Liver (tissue), 7 donors: ENCODE measurements at regions not wholly inside any gene's neighbourhood (a gene's known extent, or its start where the extent isn't known, plus 50 kb on each side); places are given as distances from the start of the nearest gene placed in this dataset.

Experiments used
- DNase-seq: peaks from one replicate; pipeline ENCODE4 v3.0.0-alpha.2; 2017; ENCODE audit warnings: low spot score
- H3K27ac ChIP-seq, 2 donors: one replicate each; pipeline ENCODE4 v1.7.0; 2013; ENCODE audit warnings: inconsistent platforms in 2 of 2, low read length in 2 of 2, control low read depth in 1 of 2, low read depth in 1 of 2, mild to moderate bottlenecking in 1 of 2
- H3K27me3 ChIP-seq, 4 donors: one replicate each; pipeline versions ENCODE4 v1.6.1 to v1.7.0; 2013; ENCODE audit warnings: low read length in 3 of 4, inconsistent platforms in 1 of 4, mild to moderate bottlenecking in 1 of 4, moderate library complexity in 1 of 4; ENCODE audit not compliant: control insufficient read depth in 4 of 4, insufficient read depth in 4 of 4
- H3K36me3 ChIP-seq, 4 donors: one replicate each; pipeline versions ENCODE4 v1.6.1 to v1.7.0; 2013; ENCODE audit warnings: low read length in 3 of 4, mild to moderate bottlenecking in 3 of 4, low read depth in 1 of 4, moderate library complexity in 1 of 4; ENCODE audit not compliant: control insufficient read depth in 4 of 4, insufficient read depth in 3 of 4
- H3K4me1 ChIP-seq, 4 donors: one replicate each; pipeline versions ENCODE4 v1.6.1 to v1.7.0; 2013; ENCODE audit warnings: low read length in 3 of 4, mild to moderate bottlenecking in 3 of 4, moderate library complexity in 1 of 4; ENCODE audit not compliant: control insufficient read depth in 4 of 4, insufficient read depth in 4 of 4
- H3K4me3 ChIP-seq, 3 donors: one replicate each; pipeline versions ENCODE4 v1.6.1 to v1.7.0; 2013; ENCODE audit warnings: low read length in 3 of 3, control low read depth in 1 of 3, low read depth in 1 of 3, mild to moderate bottlenecking in 1 of 3
- H3K9ac ChIP-seq, 2 donors: one replicate each; pipeline ENCODE4 v1.7.0; 2013; ENCODE audit warnings: low read length in 2 of 2, mild to moderate bottlenecking in 2 of 2, moderate library complexity in 2 of 2, control low read depth in 1 of 2, low read depth in 1 of 2
- H3K9me3 ChIP-seq, 4 donors: one replicate each; pipeline versions ENCODE4 v1.6.1 to v1.7.0; 2013; ENCODE audit warnings: low read length in 3 of 4; ENCODE audit not compliant: control insufficient read depth in 4 of 4
- HNF4A ChIP-seq, 2 donors: conservative IDR thresholded peaks; 2 replicates each; pipeline ENCODE4 v1.6.1; 2016; ENCODE audit warnings: antibody characterized with exemption in 2 of 2, mild to moderate bottlenecking in 2 of 2
- HNF4G ChIP-seq: IDR thresholded peaks from 2 replicates; pipeline ENCODE4 v1.6.1; 2016; ENCODE audit warnings: antibody characterized with exemption
- MAX ChIP-seq: IDR thresholded peaks from 2 replicates; pipeline ENCODE4 v1.6.1; 2016; ENCODE audit warnings: antibody characterized with exemption
- NR2F2 ChIP-seq: IDR thresholded peaks from 2 replicates; pipeline ENCODE4 v1.6.1; 2016; ENCODE audit warnings: antibody characterized with exemption
- RAD21 ChIP-seq, 2 donors: IDR thresholded peaks; 2 replicates each; pipeline ENCODE4 v1.6.1; 2016; ENCODE audit warnings: antibody characterized with exemption in 2 of 2, mild to moderate bottlenecking in 2 of 2
- REST ChIP-seq: IDR thresholded peaks from 2 replicates; pipeline ENCODE4 v1.6.1; 2016; ENCODE audit warnings: antibody characterized with exemption, mild to moderate bottlenecking
- SP1 ChIP-seq: IDR thresholded peaks from 2 replicates; pipeline ENCODE4 v1.6.1; 2018; ENCODE audit warnings: antibody characterized with exemption, mild to moderate bottlenecking
- TAF1 ChIP-seq: conservative IDR thresholded peaks from 2 replicates; pipeline ENCODE4 v1.6.1; 2016; ENCODE audit warnings: antibody characterized with exemption, mild to moderate bottlenecking
- YY1 ChIP-seq: IDR thresholded peaks from 2 replicates; pipeline ENCODE4 v1.6.1; 2016; ENCODE audit warnings: antibody characterized with exemption, mild to moderate bottlenecking
- WGBS: extraction: QIAGEN DNeasy Blood & Tissue Kit; methylation state at CpG from one replicate; pipeline ENCODE4 v1.1.7; 2013; 5-methylcytosine and 5-hydroxymethylcytosine counted together
- donor health status: healthy.
- donor health status: healthy.
- donor health status: healthy.
- donor health status: healthy.

- TF ChIP-seq SP1 (no peak), MAX (no peak), HNF4A (conservative IDR thresholded peaks at IDR 0.05) (no peak)
Observed at GRCh38 chr7:27316311-27316710, 73.7 kb downstream of the EVX1 start (continued).

- no peak overlapping the region for H3K4me3 ChIP-seq
- no peak for DNase-seq
Observed at GRCh38 chr7:27324246-27324645, 81.6 kb downstream of the EVX1 start.

GRCh38 chr7:27329909-27330308, 87.3 kb downstream of the EVX1 start:
- no peak overlapping the region for H3K4me3 ChIP-seq
- no peaks in the 10 kb centered on the region for H3K36me3 ChIP-seq
- TF ChIP-seq HNF4A (conservative IDR thresholded peaks at IDR 0.05) (no peak), RAD21 (IDR thresholded peaks at IDR 0.05) (peak; percentile 8 to 10)
- H3K9me3 ChIP-seq = no peaks in the 10 kb centered on the region
- no peak overlapping the region for H3K27ac ChIP-seq
- WGBS = 33% methylated on average over 1 of the region's 1 CpG
- no peaks in the 10 kb centered on the region for H3K4me1 ChIP-seq
- no peak for DNase-seq
- no peak overlapping the region for H3K9ac ChIP-seq
- no peaks in the 10 kb centered on the region for H3K27me3 ChIP-seq

More at GRCh38 chr7:27324246-27324645, 81.6 kb downstream of the EVX1 start:
- Histone ChIP-seq H3K9me3 (no peaks in the 10 kb centered on the region), H3K9ac (no peak overlapping the region), H3K27me3 (no peaks in the 10 kb centered on the region), H3K4me1 (no peaks in the 10 kb centered on the region), H3K27ac (no peak overlapping the region), H3K36me3 (no peaks in the 10 kb centered on the region)
- TF ChIP-seq NR2F2 = no peak
- no peak for TF ChIP-seq TAF1
- no peak for TF ChIP-seq RAD21 (IDR thresholded peaks at IDR 0.05)
- TF ChIP-seq YY1 = no peak
- no peak for TF ChIP-seq HNF4G
- no peak for TF ChIP-seq MAX
- TF ChIP-seq SP1 = no peak

- Histone ChIP-seq H3K9ac (no peak overlapping the region), H3K36me3 (no peaks in the 10 kb centered on the region), H3K27me3 (no peaks in the 10 kb centered on the region), H3K9me3 (no peaks in the 10 kb centered on the region), H3K27ac (no peak overlapping the region), H3K4me1 (peaks cover 0 to 2% (median 0%) of the 10 kb centered on the region in 4 donors), H3K4me3 (no peak overlapping the region)
- WGBS = 90% methylated on average over 2 of the region's 2 CpGs
- DNase-seq = no peak
- no peak for TF ChIP-seq NR2F2
- TF ChIP-seq SP1 = no peak
- no peak for TF ChIP-seq REST
Observed at GRCh38 chr7:27339478-27339877, 96.9 kb downstream of the EVX1 start.
